Right renal pelvis (tissue), 4 donors: ENCODE measurements at regions not wholly inside any gene's neighbourhood (a gene's known extent, or its start where the extent isn't known, plus 50 kb on each side); places are given as distances from the start of the nearest gene placed in this dataset.

Experiments used
- DNase-seq, 4 donors: peaks; one replicate each; pipeline ENCODE4 v3.0.0-alpha.2; 2013; ENCODE audit warnings: low read depth in 4 of 4, low spot score in 3 of 4, missing footprints in 1 of 4

DNA sequence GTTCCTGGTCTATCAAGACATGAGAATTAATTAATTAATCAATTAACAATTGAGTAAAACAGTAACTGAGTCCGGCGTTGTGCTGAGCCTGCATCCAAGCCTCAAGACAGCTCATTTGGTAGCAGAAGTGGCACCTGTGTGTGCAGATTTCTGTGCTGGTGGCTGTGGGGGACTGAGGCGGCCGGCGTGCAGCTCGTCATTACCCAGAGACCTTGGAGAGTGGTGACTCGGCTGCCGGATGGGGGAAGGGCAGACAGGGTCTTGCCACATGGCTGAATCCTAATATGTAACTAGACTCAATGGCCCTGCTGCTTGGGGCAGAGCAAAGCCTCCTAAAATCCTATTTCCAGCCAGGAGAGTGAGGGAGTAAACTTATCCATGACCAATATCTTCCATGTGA is 510.2 kb downstream of the TCERG1L start:
- DNase-seq: no peak

DNA sequence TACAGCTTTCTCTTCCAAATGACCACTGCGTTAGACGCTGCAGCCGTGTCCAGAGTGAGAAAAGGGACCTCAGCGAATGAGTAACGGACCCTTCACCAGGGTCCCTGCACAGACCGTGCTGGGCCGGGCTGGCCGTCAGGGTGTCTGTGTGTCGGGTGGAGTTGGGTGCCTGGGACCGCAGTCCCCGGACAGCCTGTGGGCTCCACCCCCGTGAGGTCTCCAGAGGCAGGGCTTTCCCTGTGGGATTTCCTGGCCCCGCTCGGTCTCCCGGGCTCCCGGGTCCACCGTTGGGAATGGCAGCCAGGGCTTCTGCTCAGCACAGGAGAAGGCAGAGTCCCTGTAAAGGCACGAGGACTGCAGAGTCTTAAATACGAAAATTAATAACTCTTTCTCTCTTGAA is 509.7 kb downstream of the TCERG1L start:
- DNase-seq: no peak

DNA sequence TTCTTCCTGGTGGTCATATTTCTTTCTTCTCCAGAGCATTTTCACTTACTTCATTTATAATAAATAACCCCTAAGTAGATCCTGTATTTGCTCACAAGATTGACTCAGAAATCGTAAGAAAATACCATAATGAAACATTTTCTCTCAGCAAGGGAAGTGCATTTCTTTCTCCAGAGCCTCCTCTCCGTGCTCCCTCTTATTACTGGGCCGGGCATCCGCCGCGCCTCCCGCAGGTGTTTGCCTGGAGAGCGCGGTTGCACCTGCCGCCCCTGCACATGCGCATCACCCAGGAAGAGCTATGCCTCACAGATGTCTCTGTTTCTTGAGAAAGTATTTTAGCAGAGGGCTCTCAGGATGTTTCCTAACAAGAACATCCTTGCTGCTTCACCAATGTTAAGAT is 509.2 kb downstream of the TCERG1L start:
- DNase-seq: no peak

DNA sequence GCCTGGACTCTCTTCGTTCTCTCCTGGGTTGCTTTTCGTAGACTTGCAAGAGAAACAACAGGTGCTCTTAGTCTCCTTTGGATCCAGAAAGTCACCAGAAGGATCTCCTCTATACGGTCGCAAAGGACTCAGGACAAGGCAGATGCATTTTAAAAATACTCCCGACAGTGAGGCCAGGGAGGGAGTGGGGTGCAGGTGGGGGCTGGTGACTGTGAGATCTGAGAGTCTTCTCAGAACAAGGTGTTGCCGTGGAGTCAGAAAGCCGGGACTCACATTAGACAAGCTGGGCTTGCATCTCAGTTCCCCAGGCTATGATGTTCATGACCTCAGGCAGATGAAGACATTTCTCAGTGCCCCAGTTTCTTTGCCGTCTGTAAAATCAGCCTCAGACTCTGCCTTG is 507.2 kb downstream of the TCERG1L start:
- DNase-seq: no peak

DNA sequence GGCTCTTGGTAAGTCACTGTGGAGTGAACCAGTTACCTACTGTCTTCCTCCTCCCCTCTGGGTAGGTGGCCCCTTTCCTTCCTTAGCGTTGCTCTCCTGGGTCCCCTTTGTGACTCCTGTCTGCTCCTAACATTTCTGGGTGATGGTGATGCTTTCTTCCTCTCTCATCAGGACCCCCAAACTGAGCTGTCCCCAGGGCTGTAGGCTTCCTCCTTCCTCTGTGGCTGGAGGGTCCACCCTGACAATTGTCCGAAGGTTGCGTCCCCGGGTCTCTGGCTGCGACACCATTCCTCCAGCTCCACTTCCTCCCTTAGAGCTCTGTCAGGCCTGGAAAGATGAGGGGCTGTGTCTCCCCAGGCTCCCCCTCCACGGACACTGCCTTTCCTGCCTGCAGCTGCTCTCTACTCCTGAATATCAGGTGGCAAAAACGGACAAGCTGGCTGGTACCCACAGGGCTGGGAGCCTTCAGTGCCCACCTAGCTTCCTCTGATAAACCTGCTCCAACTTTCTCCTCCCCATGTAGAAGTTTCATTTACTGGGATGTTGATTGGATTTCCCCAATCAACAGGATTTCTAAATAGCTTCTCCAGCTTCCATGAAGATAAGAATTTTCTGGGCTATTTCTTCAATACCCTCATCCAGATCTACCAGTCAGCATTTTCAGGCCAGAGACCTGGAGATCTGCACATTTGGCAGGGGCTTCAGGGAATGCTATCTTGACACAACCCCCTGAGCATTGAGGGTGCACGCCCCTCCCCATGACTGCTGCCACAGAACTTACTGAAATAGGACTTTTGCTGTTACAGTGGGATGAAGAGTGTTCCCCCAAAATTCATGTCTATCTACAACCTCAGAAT is 506.5 kb downstream of the TCERG1L start:
- no peak for DNase-seq

DNA sequence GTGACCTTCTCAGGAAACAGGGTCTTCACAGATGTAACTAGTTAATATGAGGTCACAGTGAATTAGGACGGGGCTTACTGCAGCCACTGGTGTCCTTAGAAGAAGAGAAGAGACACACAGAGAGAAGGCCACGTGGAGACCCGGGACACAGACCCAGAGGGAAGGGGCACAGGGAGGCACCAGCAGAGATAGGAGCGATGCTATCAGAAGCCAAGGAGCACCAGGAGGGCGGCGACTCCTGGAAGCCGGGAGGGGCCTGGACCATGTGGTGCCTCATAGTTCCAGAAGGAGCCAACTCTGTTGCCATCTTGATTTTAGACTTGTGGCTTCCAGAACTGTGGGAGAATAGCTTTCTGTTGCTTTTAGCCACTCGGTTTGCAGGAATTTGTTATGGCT is 505.9 kb downstream of the TCERG1L start:
- DNase-seq: no peak

DNA sequence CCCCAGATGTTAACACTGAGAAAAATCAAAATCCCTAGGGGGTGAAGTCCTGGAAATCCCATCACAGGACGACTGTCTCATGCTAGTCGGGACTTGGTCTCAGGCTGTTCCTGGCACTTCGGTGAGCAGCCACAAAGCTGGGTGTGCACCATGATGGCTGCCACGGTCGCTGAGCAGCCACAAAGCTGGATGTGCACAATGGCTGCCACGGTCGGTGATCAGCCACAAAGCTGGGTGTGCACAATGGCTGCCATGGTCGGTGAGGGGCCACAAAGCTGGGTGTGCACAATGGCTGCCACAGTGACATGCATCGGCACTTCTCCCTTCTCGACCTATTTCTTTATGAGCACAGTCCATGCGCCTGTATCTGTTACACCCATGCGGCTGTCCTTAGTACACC is 505.1 kb downstream of the TCERG1L start:
- DNase-seq: no peak

DNA sequence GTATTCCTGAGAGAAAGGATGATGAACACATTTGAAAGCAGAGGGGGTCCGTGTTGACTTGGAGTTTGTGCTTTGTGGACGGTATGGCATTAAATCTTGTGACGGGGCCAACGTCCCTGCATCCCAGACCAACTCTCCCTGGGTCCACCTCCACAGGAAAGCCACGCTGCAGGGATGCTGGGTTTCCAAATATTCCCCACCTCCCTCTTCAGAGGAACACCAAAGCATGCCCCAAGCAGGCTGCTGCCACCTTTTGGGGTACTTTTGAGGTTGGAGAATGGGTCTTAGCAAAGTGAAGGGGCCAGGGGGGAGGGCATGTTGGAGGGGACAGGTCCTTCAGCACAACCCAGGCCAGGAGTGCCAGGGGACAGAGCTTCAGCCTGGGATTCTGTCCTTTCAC is 504.4 kb downstream of the TCERG1L start:
- DNase-seq: no peak

DNA sequence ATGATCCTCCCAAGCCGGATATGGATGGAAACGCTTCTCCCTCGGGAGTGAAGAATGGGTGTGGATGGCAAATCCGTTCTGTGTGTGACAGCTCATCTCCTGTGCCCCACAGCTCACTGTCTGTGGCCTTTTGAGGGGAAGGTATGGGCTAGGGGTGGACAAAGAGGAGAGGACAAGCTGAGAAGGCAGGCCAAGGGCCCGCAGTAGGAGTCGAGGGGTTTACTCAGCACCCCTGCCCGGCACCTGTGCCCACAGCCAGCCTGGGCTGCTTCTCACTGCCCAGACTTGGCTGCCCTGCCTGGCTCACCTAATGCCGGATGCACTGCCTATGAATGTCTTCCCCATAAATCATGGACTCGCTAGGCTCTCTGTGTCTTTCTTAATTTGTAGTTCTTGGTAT is 503.8 kb downstream of the TCERG1L start:
- DNase-seq: no peak

DNA sequence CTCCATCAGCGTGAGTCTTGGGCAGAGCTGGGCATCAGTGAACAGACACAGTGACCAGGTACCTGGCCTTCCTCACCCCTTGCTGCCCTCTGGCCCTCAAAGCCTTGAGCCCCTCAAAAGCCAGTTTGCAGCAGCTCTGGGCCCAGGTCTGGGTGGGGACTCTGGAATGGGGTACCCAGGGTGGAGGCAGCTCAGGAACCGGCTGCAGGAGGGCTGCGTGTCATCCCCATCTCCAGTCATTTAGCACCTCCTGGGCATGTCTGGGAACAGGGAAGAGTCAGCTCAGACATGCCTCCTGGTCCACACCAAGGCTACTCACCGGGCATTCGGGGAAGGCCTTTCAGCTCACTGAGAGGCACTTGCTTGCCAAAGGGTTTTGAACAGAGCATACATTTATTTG is 503.3 kb downstream of the TCERG1L start:
- DNase-seq: no peak

DNA sequence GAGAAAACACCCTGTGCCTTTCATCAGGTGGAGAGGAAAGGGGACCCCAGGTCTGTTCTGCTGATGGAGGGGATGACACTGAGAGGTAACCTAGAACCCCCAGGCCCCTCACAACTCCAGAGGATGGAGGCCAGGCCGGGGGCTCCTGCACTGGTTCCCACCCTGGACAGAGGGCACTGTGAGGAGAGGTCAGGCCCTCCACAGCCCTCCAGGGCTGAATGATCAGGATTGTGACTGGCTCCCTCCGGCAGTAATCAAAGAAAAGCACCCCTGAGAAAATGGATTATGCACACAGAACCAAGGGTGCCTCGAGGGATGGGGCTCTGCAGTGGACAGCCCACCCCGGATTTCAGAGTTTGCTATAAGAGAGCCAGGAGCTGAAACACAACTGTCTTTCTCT is 502.8 kb downstream of the TCERG1L start:
- DNase-seq: no peak

DNA sequence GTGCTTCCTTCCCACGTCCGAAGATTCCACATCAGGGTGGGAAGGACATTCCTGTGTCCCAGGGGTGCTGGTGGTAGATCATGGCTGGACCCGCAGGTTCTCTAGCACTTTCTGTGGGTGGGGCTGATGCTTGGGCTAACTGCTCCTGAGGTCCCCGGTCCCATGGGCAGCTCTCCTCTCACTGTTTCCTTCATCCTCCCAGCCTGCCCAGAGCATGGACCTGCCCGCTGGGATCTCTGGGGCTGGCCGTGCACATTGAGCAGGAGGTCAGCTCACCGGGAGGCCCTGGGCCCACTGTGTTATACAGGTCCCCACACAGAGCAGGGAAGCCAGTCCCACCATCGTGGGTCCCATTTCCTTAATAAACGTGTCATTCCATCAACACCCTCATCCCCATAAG is 502.3 kb downstream of the TCERG1L start:
- no peak for DNase-seq

DNA sequence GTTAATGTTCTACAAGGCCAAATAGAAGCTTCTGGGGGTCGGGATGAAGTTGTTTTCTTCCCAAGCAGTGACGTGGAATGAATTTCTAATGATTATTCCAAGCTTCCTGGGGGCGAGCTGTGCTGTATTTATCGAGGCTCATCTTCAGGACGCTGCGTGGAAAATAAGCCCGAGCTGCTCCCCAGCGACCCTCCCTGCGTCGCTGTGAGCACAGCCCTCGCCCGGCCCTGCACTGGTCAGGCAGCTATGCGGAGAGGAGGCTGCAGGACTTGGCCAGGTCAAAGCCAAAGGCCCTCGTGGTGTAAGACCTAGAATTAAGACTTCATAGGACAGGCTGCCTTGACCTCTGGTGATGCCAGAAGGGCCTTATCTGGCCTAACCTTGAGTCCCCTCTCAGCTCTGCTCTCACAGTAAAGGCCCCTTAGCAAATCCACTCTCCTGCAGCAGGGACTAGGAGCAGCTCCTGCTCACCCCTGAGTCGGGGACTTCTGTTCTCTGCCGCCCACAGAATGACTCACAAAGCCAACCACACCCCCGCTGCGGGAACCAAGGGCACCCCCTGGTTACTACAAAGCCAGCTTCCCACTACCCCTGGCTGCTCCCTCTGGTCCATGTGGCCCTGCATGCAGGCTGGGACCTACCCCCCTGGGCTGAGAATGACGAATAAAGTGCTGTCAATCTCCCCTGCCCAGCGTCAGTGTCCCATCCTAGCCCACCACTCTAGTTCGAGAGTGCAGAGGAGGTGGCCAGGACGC is 501.6 kb downstream of the TCERG1L start:
- DNase-seq: no peak

DNA sequence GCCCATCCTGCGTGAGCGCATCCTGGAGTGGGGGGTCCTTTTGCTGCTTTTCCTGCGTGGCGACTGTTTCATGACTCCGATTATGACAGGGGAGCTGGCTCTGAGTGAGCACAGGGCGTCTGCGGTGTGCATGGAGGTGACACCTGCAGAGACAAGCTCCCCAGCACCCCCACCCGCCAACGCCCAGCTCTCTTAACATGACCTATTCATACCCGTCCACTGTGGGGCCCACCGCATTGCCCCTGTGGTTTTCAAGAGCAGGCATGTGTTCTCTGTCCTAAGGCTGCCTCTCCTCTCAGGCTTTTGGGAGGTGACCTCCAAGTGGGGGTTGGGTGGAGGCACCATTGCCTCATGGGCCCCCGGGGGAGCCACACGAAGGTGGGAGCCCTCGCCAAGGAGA is 500.7 kb downstream of the TCERG1L start:
- no peak for DNase-seq

DNA sequence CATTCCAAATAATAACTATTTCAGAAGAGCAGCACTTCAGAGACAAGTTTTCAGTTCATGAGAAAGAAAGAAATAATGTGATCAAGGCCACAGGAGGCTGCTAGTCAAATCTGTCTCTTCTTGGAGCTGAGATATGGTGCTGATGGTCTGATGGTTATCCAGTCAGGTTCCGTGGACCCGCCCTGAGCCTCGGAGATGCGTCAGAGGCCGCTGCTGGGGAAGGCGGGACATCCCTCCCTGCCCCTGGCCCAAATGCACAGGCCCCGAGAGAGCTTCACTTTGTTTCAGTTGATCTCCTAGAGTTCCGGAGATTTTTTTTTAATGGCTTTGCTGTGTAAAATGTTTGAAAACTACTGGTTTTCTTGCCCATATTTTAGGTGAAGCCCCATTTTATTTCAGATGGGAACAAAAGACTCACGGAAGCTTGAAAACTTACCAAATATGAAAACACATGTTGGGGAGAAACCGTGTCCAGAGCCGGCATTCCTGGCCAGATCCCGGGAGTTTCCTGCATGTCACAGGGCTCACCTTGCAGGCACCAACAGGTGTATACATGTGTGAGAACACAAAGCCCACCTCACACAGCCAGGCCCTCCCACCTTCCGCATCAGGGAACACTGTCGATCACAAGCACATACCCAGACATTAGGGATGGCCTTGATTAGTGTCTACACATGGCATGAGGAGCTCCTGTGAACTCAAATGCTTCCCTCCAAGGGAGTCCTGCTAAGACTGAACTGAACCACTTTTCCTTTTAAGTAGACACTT is 499.0 kb downstream of the TCERG1L start:
- DNase-seq: no peak

DNA sequence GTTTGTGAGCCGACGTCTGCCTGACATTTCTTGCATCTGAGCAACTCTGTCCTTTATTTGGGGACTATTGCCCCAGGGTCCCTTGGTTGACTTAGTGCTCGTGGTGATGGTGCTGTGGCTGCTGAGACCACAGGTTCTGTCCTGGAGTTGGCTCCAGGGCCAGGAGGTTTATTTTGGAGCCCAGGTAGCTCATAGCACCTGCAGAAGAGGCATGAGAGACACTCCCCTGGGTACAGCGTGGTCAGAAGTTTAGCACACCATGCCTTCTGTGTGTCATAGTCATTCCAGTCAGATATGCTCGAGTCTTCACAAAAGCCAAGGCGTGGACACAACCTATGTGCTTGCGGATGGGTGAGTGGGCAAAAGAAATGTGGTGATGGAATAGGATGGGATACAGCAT is 496.9 kb downstream of the TCERG1L start:
- DNase-seq: no peak

DNA sequence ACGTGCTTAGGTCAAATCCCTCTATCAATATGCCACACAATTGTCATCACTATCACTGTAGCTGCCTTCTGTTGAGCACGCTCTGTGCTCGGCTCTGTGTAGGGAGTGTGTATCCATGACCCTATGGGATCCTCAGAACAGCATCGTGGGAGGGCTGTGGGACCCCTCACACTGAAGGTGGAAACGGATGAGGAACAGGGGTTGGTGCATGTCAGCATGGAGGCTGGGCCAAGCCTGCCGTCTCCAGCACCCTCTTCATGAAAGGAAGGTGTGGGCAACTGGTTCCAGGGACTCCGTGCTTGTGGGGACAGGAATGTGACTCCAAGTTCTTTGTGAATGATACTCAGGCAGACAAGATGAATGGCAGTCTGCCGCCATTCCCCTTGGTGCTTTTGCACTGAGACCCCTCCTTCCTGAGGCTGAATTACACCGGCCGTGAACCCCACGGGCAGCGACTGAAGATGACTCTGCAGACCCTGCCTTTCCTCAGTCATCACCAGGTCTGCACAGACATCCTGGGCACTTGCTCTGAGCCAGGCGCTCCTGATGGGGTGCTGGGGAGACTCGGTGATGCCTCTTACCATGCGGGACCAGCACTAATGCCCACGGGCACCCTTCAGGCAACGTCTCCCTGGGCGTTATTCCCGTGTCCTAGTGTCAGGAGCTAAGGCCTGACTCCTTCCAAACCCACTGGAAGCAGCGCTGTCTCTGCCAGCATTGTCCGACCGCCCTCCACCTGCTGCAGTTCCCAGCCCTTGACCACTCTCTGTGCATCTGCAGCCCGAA is 495.2 kb downstream of the TCERG1L start:
- no peak for DNase-seq

DNA sequence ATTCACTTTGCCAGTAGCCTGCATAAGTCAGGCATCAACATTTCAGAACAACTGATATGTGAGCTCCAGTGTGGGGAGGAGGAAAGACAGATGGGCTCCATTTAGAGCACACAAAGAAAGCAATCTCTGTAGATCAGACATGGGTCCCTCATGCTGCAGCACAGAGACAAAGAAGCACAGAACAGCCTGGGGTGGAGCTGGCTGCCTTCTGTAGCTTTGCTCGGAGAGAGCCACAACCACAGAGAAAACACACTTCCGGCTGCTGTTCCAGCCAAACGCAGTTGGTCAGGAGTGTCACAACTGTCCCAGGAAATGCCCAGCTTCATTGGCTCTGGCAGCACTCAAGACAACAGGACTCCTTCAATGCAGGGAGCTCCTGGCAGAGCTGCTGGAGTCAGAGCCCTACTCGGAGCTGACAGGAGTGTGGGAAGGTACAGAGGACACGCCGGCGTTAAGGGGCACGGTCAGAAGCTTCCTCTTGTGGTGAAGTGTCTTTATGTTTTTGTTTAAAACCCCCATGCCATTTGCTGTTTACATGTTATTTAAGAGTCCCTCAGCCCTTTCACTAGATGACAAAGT is 494.4 kb downstream of the TCERG1L start:
- no peak for DNase-seq

DNA sequence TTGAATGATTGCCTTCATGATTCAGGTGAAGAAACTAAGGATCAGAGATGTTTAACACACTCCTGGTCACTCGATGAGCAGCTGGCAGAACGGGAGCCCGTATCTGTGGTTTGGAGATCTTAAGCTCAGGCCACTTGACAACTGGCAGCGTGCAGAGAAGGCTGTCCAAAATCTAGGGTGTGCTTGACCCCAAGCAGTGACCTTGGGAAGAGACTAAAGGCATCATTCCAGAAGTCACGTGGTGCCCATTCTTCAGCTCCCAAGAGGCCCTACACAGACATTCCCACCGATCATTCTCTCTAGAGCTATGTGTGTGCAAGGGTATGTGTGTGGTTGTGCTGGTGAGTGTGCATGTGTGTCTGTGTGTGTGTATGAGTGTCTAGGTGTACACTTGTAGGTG is 493.8 kb downstream of the TCERG1L start:
- DNase-seq: no peak

DNA sequence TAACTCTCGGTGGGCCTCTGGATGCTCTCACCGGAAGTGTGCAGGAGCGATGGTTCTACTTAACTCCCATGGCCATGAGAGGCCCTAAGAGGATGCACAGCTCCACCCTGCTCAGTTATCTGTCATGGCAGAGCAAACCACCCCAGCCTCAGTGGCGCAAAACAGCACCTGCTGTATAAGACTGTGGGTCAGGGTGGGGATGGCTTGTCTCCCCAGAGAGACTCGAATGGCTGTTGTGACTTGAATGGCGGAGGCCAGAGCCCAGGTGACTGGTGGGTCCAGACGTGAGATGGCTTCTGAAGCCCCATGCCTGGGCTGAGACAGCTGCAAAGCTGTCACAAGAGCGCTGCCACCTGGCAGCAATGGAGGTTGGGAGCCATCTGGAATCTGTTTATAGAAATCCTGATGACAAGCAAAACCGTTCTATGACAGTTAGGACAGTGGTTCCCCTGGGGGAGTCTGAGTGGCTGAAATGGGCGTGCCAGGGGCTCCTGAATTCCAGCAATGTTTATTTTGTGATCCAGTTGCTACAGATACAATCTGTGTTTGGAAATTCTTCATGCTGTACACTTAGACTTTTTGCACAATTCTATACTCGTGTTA is 490.5 kb downstream of the TCERG1L start:
- DNase-seq: no peak
